Tibial nerve (tissue), 3 donors: ENCODE measurements at regions not wholly inside any gene's neighbourhood (a gene's known extent, or its start where the extent isn't known, plus 50 kb on each side); places are given as distances from the start of the nearest gene placed in this dataset.

Experiments
- POLR2A ChIP-seq, 2 donors: fragments of 450-650 bp; IDR thresholded peaks; one replicate each; pipeline ENCODE4 v1.6.1; 2017; ENCODE audit warnings: antibody characterized with exemption in 2 of 2, mild to moderate bottlenecking in 2 of 2, moderate library complexity in 2 of 2
- TF ChIP-seq, protein P1 (sequence below), 5 experiments: fragments of 200-600 bp in 3 of 5; fragments of 450-650 bp in 2 of 5; sonication (generic) in 3 of 5; IDR thresholded peaks; one replicate each; pipeline ENCODE4 v1.5.1; 2016 to 2019; ENCODE audit warnings: antibody characterized with exemption in 5 of 5, mild to moderate bottlenecking in 3 of 5, moderate library complexity in 2 of 5

DNA sequence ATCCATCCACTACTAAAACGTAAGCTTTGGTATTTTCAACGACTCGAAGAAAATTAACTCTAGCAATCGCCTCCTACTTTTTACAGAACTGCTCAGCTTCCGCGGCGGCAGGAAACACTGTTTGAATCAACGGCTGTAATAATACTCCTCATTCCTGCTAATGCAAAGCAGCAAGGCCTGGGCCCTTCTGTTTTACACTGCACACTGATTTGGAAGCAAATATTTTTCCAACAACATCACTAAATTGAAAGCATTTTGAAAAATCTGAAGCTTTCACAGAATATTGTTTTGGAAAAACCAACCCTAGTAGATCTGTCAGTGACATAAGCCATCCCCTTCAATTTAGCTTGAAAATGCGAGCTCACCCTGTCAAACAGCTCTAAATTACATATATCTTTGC, 261.2 kb downstream of the TXNL1 start:
- TF ChIP-seq POLR2A (IDR thresholded peaks at IDR 0.05): no peak
- TF ChIP-seq, protein P1, sequence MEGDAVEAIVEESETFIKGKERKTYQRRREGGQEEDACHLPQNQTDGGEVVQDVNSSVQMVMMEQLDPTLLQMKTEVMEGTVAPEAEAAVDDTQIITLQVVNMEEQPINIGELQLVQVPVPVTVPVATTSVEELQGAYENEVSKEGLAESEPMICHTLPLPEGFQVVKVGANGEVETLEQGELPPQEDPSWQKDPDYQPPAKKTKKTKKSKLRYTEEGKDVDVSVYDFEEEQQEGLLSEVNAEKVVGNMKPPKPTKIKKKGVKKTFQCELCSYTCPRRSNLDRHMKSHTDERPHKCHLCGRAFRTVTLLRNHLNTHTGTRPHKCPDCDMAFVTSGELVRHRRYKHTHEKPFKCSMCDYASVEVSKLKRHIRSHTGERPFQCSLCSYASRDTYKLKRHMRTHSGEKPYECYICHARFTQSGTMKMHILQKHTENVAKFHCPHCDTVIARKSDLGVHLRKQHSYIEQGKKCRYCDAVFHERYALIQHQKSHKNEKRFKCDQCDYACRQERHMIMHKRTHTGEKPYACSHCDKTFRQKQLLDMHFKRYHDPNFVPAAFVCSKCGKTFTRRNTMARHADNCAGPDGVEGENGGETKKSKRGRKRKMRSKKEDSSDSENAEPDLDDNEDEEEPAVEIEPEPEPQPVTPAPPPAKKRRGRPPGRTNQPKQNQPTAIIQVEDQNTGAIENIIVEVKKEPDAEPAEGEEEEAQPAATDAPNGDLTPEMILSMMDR (IDR thresholded peaks at IDR 0.05): no peak
